ENCODE measurements at regions not wholly inside any gene's neighbourhood (a gene's known extent, or its start where the extent isn't known, plus 50 kb on each side); places are given as distances from the start of the nearest gene placed in this dataset.
A peak's percentile ranks its signal among the peaks of the same experiment; 100 is the strongest.
"Not testable (repeated sequence)": the region's sequence is repeated elsewhere in the genome, so short reads cannot be mapped to it uniquely, and the experiment has no call there.

DNA sequence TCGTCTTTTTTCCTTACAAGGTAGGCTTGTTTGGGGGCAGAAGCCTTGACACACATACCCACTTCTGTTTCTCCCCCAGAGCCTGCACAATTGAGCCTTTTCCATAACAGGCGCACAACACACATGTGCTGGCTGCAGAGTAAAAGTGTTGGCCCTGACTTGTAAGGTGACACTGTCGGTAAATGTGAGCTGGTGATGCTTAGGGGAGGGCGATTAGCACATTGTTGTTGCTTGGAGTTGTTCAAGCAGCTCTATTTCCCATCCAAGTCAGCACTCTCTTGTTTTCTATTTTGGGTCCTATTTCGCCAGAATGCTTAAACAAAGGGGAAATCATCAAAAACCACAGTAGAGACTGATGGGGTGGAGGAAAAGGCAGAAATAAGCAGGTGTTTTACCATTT, 51.9 kb upstream of the PTPRJ start:
- intact Hi-C loops (cut with DNase I), result no loop called here
- Histone ChIP-seq H3K4me3 (no peak overlapping the region), H3K36me3 (no peaks in the 10 kb centered on the region), H3K4me1 (peaks cover 6 to 11% of the 10 kb centered on the region in 2 donors), H3K27ac (no peak overlapping the region), H3K27me3 (no peaks in the 10 kb centered on the region), H3K9me3 (no peaks in the 10 kb centered on the region)
- TF ChIP-seq, protein P1, sequence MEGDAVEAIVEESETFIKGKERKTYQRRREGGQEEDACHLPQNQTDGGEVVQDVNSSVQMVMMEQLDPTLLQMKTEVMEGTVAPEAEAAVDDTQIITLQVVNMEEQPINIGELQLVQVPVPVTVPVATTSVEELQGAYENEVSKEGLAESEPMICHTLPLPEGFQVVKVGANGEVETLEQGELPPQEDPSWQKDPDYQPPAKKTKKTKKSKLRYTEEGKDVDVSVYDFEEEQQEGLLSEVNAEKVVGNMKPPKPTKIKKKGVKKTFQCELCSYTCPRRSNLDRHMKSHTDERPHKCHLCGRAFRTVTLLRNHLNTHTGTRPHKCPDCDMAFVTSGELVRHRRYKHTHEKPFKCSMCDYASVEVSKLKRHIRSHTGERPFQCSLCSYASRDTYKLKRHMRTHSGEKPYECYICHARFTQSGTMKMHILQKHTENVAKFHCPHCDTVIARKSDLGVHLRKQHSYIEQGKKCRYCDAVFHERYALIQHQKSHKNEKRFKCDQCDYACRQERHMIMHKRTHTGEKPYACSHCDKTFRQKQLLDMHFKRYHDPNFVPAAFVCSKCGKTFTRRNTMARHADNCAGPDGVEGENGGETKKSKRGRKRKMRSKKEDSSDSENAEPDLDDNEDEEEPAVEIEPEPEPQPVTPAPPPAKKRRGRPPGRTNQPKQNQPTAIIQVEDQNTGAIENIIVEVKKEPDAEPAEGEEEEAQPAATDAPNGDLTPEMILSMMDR (IDR thresholded peaks at IDR 0.05), result no peak
- DNase-seq (no peak), ATAC-seq (no peak)

DNA sequence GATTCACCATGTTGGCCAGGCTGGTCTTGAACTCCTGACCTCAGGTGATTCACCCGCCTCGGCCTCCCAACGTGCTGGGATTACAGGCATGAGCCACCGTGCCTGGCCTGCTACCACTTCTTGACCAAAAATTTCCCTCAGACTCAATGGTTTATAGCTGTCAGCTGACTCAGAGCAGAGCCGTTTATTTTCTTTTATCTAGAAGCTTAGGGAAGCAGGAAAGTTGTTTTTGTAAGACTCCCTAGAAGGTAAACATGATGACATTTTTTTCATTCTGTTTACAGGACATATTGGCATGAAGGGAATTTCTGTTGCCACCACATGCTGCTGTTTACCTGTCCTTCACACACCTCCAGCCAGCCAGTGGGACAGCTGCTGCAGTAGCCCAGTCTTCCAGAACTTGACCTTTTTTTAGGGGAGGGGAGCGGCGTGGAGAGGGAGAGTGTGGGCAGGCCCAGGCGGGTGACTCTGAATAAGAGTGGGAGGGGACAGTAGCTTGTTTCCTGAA, 56.1 kb upstream of the PTPRJ start:
- no peaks in the 10 kb centered on the region for H3K27me3 ChIP-seq
- no peak overlapping the region for H3K4me3 ChIP-seq
- H3K27ac ChIP-seq, result peak overlapping the region; percentile 20 to 60
- DNase-seq (peak in 1 of 4 donors; percentile 71), ATAC-seq (peak; percentile 84)
- peaks cover 6 to 23% of the 10 kb centered on the region in 2 donors for H3K4me1 ChIP-seq
- TF ChIP-seq, protein P1 (IDR thresholded peaks at IDR 0.05), result no peak
- no peaks in the 10 kb centered on the region for H3K9me3 ChIP-seq
- H3K36me3 ChIP-seq, result no peaks in the 10 kb centered on the region
- intact Hi-C loops (cut with DNase I), result no loop called here

DNA sequence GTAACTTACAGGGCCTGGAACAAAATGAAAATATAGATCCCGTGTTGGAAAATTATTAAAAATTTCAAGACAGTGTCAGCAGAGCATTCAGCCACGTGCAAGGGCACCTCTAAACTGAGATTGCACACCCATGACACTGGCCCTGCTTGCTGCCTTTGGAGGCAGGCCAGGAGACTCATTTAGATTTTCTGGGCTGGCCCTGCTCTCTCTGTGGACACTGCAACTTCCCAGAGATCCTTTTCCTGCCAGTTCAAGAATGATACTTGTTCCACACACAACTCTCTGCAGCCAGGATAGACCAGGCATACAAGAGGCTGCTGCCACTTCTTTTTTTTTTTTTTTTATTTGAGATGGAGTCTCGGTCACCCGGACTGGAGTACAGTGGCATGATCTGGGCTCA, 56.7 kb upstream of the PTPRJ start:
- ATAC-seq (peak; percentile 67), DNase-seq (peak in 1 of 4 donors; percentile 45)
- Histone ChIP-seq H3K4me3 (no peak overlapping the region), H3K27me3 (no peaks in the 10 kb centered on the region), H3K27ac (peak overlapping the region; percentile 20 to 60), H3K9me3 (no peaks in the 10 kb centered on the region), H3K4me1 (peaks cover 11 to 27% of the 10 kb centered on the region in 2 donors), H3K36me3 (no peaks in the 10 kb centered on the region)
- intact Hi-C loops (cut with DNase I), result no loop called here
- TF ChIP-seq, protein P1 (IDR thresholded peaks at IDR 0.05), result no peak

DNA sequence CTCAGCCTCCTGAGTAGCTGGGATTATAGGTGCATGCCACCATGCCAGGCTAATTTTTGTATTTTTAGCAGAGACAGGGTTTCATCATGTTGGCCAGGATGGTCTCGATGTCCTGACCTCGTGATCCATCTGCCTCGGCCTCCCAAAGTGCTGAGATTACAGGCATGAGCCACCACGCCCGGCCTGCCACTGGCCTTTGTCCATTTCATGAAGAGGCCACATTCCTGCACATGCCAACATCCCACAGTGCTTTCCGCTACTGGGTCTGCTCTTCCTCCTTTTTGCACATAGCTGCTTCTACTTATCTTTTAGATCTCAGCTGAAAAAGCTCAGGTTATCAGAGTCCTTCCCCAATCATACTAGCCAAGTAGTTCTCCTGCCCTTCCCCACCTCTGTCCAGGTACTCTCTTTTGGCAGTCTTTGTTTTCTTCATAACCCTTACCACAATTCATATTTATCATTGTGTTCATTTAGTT, 59.2 kb upstream of the PTPRJ start:
- H3K27me3 ChIP-seq; intact Hi-C loops (cut with DNase I); H3K36me3 ChIP-seq; H3K27ac ChIP-seq; H3K9me3 ChIP-seq; DNase-seq; ATAC-seq; H3K4me3 ChIP-seq: not testable (repeated sequence)
- H3K4me1 ChIP-seq, result peaks cover 15 to 41% of the 10 kb centered on the region in 2 donors

DNA sequence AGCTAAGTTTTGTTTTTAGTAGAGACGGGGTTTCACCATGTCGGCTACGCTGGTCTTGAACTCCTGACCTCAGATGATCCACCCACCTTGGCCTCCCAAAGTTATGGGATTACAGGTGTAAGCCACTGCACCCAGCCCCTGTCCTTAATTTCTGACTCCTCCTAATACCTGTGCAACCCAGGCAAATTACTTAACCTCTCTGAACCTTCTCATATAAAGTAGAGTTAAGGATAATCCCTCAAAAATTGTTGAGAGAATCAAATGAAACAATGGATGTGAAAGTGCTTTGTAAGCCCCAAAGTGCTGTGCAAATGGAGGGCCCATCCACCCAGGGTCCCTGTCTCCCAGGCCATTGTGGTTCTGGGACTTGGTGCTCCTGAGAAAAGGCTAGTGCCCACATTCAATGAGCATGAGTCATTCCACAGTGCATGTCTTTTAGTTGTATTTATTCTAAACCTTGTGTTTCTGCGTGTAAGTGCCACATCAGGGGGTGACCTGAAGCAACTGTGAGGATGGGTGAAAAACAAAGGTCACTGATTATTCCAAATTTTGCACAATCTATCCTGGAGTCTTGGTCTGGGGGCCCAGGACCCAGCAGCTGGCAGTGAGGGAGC, 61.4 kb upstream of the PTPRJ start:
- ATAC-seq (peak; percentile 16), DNase-seq (no peak)
- TF ChIP-seq, protein P1 (IDR thresholded peaks at IDR 0.05), result no peak
- intact Hi-C loops (cut with DNase I), result no loop called here
- Histone ChIP-seq H3K4me1 (peaks cover 13 to 48% of the 10 kb centered on the region in 2 donors), H3K4me3 (no peak overlapping the region), H3K9me3 (no peaks in the 10 kb centered on the region), H3K27me3 (no peaks in the 10 kb centered on the region), H3K36me3 (no peaks in the 10 kb centered on the region), H3K27ac (peak overlapping the region; percentile 80 to 87)

DNA sequence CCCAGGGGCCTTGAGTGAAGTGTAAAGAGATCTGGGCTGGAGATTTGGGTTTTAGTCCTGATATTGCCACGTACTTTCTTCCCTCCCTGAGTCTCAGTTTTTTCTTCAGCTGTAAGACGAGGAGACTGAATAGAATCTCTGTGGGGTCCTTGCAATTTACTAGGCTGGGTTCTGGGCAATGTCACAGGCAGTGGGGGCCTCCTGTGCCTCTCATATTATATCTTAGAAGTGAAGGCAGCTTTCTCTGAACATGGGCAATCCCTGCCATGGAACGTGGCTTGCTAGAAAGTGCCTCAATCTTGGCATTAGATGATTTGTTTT, 62.0 kb upstream of the PTPRJ start:
- no peaks in the 10 kb centered on the region for H3K27me3 ChIP-seq
- H3K36me3 ChIP-seq, result no peaks in the 10 kb centered on the region
- intact Hi-C loops (cut with DNase I), result no loop called here
- peaks cover 9 to 50% of the 10 kb centered on the region in 2 donors for H3K4me1 ChIP-seq
- peak overlapping the region in 1 of 2 donors; percentile 17 for H3K4me3 ChIP-seq
- DNase-seq, result no peak
- TF ChIP-seq, protein P1 (IDR thresholded peaks at IDR 0.05), result no peak
- peak; percentile 2 for ATAC-seq
- H3K27ac ChIP-seq, result peak overlapping the region; percentile 80 to 87
- no peaks in the 10 kb centered on the region for H3K9me3 ChIP-seq
